LNCaP clone FGC (cell line): ENCODE measurements at regions not wholly inside any gene's neighbourhood (a gene's known extent, or its start where the extent isn't known, plus 50 kb on each side); places are given as distances from the start of the nearest gene placed in this dataset.

ENCODE experiments used
- DNase-seq: peaks from one replicate; pipeline ENCODE4 v3.0.0-alpha.2; 2011; ENCODE audit warnings: low read depth
- H3K4me3 ChIP-seq: 2 replicates; pipeline ENCODE4 v1.5.1; 2011; ENCODE audit warnings: mild to moderate bottlenecking, low read depth, low read length, control low read depth
- TF ChIP-seq, protein P1 (sequence below): IDR thresholded peaks from 2 replicates; pipeline ENCODE4 v1.5.1; 2012; ENCODE audit warnings: mild to moderate bottlenecking; ENCODE audit not compliant: control insufficient read depth, insufficient read depth; ENCODE audit errors: extremely low read depth

DNA sequence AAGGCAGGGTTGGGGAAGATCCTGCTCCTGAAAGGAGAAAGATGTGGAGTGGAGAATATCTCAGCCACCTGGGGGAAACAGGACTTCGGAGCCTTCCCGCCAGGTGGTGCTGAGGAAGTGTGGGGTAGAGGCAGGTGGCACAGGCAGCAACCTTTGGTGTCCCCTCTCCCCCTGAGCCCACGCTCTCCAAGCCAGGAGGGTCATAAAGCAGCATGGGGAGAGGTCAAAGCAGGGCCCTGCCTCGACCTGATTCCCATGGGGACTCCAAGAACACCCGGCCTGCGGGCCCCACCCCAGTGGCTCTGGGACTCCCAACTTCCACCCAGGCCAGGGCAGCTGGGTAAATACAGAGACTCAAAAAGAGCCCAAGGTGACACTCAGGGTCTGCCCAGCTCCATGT, 54.3 kb upstream of the SLC66A3 start:
- H3K4me3 ChIP-seq, result no peak overlapping the region
- TF ChIP-seq, protein P1, sequence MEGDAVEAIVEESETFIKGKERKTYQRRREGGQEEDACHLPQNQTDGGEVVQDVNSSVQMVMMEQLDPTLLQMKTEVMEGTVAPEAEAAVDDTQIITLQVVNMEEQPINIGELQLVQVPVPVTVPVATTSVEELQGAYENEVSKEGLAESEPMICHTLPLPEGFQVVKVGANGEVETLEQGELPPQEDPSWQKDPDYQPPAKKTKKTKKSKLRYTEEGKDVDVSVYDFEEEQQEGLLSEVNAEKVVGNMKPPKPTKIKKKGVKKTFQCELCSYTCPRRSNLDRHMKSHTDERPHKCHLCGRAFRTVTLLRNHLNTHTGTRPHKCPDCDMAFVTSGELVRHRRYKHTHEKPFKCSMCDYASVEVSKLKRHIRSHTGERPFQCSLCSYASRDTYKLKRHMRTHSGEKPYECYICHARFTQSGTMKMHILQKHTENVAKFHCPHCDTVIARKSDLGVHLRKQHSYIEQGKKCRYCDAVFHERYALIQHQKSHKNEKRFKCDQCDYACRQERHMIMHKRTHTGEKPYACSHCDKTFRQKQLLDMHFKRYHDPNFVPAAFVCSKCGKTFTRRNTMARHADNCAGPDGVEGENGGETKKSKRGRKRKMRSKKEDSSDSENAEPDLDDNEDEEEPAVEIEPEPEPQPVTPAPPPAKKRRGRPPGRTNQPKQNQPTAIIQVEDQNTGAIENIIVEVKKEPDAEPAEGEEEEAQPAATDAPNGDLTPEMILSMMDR, result no peak
- no peak for DNase-seq

- no peak for DNase-seq
- H3K4me3 ChIP-seq, result no peak overlapping the region
- TF ChIP-seq, protein P1, result no peak
Measured at GRCh38 chr2:11101430-11101829, 53.8 kb upstream of the SLC66A3 start.

- no peak for DNase-seq
- no peak overlapping the region for H3K4me3 ChIP-seq
- TF ChIP-seq, protein P1, result no peak
Measured at GRCh38 chr2:11102466-11102865, 52.8 kb upstream of the SLC66A3 start.

DNA sequence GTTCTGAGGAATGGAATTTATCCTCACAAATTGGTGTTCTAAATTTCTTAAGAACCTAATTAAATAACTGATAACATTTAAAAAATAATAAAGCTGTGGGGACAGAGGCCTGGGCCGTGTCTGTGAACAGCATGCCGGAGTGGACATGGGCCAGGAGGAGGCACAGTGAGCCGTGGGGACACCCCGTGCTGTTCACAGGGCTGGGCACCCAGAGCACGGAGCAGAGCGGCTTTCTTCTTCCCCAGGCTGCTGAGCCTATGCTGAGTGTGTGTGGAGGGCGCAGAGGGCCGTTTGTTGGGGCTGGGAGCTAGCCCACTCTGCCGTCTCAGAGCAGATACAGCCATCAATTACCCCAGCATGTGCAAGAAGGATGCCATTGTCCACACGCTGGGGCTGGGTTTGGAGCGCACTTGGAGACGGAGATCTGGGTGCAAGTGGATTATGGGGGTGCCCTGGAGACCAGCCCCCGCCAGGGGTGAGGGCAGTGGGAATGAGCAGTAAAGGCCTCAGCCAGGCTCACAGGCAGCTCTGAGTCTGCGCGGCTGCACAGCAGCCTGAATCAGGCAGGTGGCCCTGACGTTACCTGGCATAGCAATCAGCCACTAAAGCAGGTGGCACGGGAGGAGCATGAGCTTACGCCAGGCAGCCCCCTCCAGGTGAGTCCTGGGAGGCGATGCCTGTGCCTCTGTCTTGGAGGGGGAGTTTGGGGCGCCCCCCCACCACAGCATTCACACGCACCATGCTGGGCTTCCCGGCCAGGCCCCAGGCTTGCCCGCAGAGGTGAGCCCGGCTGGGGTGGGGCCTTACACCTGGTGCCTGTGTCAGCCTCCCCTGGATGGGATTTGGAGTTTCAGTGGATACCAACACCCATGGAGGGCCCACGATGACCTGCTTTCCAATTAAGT, 52.1 kb upstream of the SLC66A3 start:
- TF ChIP-seq, protein P1, result no peak
- no peak for DNase-seq
- no peak overlapping the region for H3K4me3 ChIP-seq

DNA sequence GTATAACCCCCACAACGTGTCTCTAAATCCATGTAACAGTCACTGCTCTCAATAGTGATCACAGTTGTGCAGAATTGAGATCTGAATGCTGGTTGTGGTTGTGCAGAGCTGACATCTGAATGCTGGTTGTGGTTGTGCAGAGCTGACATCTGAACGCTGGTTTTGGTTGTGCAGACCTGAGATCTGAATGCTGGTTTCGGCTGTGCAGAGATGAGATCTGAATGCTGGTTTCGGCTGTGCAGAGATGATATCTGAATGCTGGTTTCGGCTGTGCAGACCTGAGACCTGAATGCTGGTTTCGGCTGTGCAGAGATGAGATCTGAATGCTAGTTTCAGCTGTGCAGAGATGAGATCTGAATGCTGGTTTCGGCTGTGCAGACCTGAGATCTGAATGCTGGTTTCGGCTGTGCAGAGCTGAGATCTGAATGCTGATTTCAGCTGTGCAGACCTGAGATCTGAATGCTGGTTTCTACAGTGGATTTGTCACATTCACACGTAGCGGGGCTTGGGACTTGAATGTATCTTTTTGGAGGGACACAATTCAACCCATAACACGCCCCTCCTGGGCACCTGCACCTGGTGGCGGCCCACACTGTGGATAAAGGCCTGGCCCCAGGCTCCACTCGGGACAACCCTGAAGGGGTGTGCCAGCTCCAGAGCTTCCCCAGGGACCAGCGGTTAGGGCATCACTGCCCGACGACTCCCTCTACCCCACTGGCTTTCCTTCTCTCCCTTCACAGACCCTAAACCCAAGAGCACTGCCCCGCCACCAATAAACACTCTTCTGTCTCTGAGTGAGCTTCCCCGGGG, 51.1 kb upstream of the SLC66A3 start:
- H3K4me3 ChIP-seq, result no peak overlapping the region
- TF ChIP-seq, protein P1, result no peak
- no peak for DNase-seq

- no peak for DNase-seq
- H3K4me3 ChIP-seq, result no peak overlapping the region
- TF ChIP-seq, protein P1, result no peak
Measured at GRCh38 chr2:11104794-11105660, 50.2 kb upstream of the SLC66A3 start.
